RWPE2 (cell line): ENCODE measurements at regions not wholly inside any gene's neighbourhood (a gene's known extent, or its start where the extent isn't known, plus 50 kb on each side); places are given as distances from the start of the nearest gene placed in this dataset.

ENCODE experiments used
- ATAC-seq: fragments of 200-7000 bp; cut with Tn5 transposase; 3 replicates; pipeline ENCODE4 v1.9.1; 2021; ENCODE audit warnings: low read depth
- DNase-seq: peaks from one replicate; pipeline ENCODE4 v3.0.0-alpha.2; 2020; ENCODE audit warnings: low spot score
- H3K27ac ChIP-seq: fragments of 450-650 bp; 2 replicates; pipeline ENCODE4 v1.5.1; 2017; ENCODE audit warnings: mild to moderate bottlenecking; ENCODE audit not compliant: poor library complexity, severe bottlenecking
- H3K27me3 ChIP-seq: fragments of 250-450 bp; sonication (Bioruptor Pico); 2 replicates; pipeline ENCODE4 v1.5.1; 2021; ENCODE audit warnings: mild to moderate bottlenecking, moderate library complexity; ENCODE audit not compliant: insufficient read depth, poor library complexity, severe bottlenecking
- H3K36me3 ChIP-seq: fragments of 250-450 bp; sonication (Bioruptor Pico); 2 replicates; pipeline ENCODE4 v1.5.1; 2020; ENCODE audit warnings: low read depth, mild to moderate bottlenecking, moderate library complexity
- H3K4me1 ChIP-seq: fragments of 250-450 bp; sonication (Bioruptor Pico); 2 replicates; pipeline ENCODE4 v1.5.1; 2021; ENCODE audit warnings: mild to moderate bottlenecking, moderate library complexity; ENCODE audit not compliant: insufficient read depth, poor library complexity, severe bottlenecking
- H3K4me3 ChIP-seq: fragments of 250-450 bp; sonication (Bioruptor Pico); 2 replicates; pipeline ENCODE4 v1.5.1; 2021; ENCODE audit warnings: mild to moderate bottlenecking, moderate library complexity; ENCODE audit not compliant: severe bottlenecking
- H3K9me3 ChIP-seq: fragments of 250-450 bp; sonication (Bioruptor Pico); 2 replicates; pipeline ENCODE4 v1.5.1; 2021; ENCODE audit warnings: mild to moderate bottlenecking, moderate library complexity; ENCODE audit not compliant: severe bottlenecking
- TF ChIP-seq, protein P1 (sequence below): fragments of 450-650 bp; IDR thresholded peaks from one replicate; pipeline ENCODE4 v1.5.1; 2017; ENCODE audit warnings: mild to moderate bottlenecking, moderate library complexity; ENCODE audit not compliant: poor library complexity, severe bottlenecking

DNA sequence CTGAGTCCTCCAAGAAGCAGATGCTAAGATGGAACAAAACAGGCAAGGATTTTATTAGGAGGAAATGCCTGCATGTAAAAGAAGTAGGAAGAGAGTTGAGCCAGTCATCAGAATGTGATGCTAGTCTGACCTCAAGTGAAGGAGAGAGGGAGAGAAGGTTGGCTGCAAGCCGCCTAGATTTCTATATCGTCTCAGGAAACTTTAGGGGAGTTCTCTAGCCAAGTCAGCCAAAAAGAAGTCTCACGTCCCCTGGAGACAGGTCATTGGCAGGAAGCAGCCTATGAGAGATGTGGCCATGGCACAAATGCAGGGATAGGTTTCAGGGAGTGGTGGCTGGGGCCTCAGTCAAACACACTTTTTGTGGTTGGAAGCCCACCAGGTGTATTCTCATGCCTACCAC lies 378.0 kb downstream of the CD109 start:
- H3K4me3 ChIP-seq = no peak overlapping the region
- TF ChIP-seq, protein P1, sequence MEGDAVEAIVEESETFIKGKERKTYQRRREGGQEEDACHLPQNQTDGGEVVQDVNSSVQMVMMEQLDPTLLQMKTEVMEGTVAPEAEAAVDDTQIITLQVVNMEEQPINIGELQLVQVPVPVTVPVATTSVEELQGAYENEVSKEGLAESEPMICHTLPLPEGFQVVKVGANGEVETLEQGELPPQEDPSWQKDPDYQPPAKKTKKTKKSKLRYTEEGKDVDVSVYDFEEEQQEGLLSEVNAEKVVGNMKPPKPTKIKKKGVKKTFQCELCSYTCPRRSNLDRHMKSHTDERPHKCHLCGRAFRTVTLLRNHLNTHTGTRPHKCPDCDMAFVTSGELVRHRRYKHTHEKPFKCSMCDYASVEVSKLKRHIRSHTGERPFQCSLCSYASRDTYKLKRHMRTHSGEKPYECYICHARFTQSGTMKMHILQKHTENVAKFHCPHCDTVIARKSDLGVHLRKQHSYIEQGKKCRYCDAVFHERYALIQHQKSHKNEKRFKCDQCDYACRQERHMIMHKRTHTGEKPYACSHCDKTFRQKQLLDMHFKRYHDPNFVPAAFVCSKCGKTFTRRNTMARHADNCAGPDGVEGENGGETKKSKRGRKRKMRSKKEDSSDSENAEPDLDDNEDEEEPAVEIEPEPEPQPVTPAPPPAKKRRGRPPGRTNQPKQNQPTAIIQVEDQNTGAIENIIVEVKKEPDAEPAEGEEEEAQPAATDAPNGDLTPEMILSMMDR = no peak
- no peak overlapping the region for H3K27ac ChIP-seq
- ATAC-seq (no peak), DNase-seq (no peak)
- H3K27me3 ChIP-seq = no peaks in the 10 kb centered on the region
- peaks cover 6% of the 10 kb centered on the region for H3K4me1 ChIP-seq
- H3K36me3 ChIP-seq = no peaks in the 10 kb centered on the region
- no peaks in the 10 kb centered on the region for H3K9me3 ChIP-seq

GRCh38 chr6:74073429-74073828 lies 377.4 kb downstream of the CD109 start:
- TF ChIP-seq, protein P1 = no peak
- Histone ChIP-seq H3K27me3 (no peaks in the 10 kb centered on the region), H3K27ac (no peak overlapping the region), H3K4me3 (no peak overlapping the region), H3K36me3 (no peaks in the 10 kb centered on the region), H3K4me1 (peaks cover 6% of the 10 kb centered on the region), H3K9me3 (no peaks in the 10 kb centered on the region)
- ATAC-seq (peak; percentile 97), DNase-seq (no peak)

GRCh38 chr6:74071214-74071613 lies 375.2 kb downstream of the CD109 start:
- H3K4me3 ChIP-seq = no peak overlapping the region
- no peaks in the 10 kb centered on the region for H3K9me3 ChIP-seq
- H3K36me3 ChIP-seq = no peaks in the 10 kb centered on the region
- ATAC-seq (no peak), DNase-seq (no peak)
- TF ChIP-seq, protein P1 = no peak
- H3K27me3 ChIP-seq = no peaks in the 10 kb centered on the region
- no peak overlapping the region for H3K27ac ChIP-seq
- peaks cover 6% of the 10 kb centered on the region for H3K4me1 ChIP-seq

DNA sequence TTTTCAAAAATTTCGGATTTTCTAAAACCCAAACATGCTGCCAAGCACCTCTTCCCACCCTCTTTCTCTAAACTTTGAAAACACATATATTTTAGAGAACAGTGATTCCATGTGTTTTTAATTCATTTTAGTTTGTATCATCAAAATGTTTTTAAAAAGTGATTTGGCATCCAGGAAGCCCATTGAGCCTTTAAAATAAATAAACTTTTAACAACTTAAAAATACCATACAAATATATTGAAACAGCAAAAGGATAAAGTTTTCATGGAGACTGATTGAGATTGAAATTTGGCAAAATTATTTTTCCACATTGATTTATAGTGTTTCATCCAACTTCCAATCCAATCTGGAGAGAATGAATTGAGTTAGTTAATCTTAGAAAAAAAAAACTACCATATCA lies 374.7 kb downstream of the CD109 start:
- H3K27me3 ChIP-seq = no peaks in the 10 kb centered on the region
- H3K4me1 ChIP-seq = peaks cover 6% of the 10 kb centered on the region
- no peak for ATAC-seq
- H3K27ac ChIP-seq = no peak overlapping the region
- TF ChIP-seq, protein P1 = no peak
- H3K4me3 ChIP-seq = no peak overlapping the region
- DNase-seq = no peak
- no peaks in the 10 kb centered on the region for H3K9me3 ChIP-seq
- no peaks in the 10 kb centered on the region for H3K36me3 ChIP-seq

DNA sequence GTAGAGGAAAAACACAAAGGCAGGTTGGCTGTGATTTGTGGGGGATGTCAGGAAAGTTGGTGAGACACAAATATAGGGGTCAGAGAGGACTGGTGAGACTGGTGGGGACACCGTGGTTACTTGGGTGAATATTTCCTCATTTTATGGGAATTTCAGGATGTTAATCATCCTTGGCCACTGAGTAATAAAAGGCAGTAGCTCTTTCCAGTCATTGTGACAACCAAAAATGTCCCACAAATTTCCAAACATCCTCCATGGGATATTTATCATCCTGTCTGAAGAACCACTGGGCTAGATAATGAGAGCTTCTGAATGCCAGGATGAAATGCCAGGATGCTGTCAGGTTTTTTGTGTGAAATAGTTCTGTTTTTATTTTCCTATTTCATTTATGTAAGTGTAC lies 374.1 kb downstream of the CD109 start:
- Histone ChIP-seq H3K4me3 (no peak overlapping the region), H3K27me3 (no peaks in the 10 kb centered on the region), H3K4me1 (peaks cover 3% of the 10 kb centered on the region), H3K27ac (no peak overlapping the region), H3K36me3 (no peaks in the 10 kb centered on the region), H3K9me3 (no peaks in the 10 kb centered on the region)
- DNase-seq = no peak
- TF ChIP-seq, protein P1 = no peak
- ATAC-seq = no peak
